ENCODE measurements at regions not wholly inside any gene's neighbourhood (a gene's known extent, or its start where the extent isn't known, plus 50 kb on each side); places are given as distances from the start of the nearest gene placed in this dataset.

DNA sequence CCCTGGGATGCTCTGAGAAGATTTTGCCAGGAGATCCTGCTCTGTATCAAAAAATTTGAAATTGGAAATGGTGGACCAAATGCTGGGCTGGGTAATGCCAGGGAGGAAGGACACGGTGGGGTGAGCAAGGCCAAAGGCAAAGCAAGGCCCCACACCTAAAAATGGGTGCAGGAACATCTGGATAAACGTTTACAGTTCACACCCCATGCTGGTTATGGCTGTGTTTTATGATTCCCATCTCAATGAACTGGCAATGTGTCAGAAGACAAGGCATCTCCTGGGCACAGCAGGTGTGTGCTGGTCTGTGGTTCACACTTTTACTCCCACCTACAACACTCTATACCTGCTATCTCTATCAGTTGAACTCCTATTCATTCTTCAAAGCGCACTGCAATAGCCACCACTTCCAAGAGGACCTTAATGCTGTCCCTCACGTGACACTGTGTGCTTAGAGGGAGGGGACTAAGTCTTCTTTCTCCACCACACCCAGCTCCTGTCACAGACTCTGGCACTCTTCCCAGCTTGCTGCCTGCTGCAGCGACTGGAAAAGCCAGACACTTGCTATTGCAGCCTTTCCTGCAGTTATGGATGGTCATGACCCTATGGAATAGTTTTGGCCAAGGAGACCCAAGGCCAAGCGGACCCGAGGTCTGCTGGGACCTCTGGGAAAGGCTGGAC lies 277.5 kb downstream of the CTTN start:
- DNase-seq: peak; percentile 20 to 43
- no peak for TF ChIP-seq GATA1 (IDR thresholded peaks at IDR 0.05; ENCODE audit: low read depth, low read length)

DNA sequence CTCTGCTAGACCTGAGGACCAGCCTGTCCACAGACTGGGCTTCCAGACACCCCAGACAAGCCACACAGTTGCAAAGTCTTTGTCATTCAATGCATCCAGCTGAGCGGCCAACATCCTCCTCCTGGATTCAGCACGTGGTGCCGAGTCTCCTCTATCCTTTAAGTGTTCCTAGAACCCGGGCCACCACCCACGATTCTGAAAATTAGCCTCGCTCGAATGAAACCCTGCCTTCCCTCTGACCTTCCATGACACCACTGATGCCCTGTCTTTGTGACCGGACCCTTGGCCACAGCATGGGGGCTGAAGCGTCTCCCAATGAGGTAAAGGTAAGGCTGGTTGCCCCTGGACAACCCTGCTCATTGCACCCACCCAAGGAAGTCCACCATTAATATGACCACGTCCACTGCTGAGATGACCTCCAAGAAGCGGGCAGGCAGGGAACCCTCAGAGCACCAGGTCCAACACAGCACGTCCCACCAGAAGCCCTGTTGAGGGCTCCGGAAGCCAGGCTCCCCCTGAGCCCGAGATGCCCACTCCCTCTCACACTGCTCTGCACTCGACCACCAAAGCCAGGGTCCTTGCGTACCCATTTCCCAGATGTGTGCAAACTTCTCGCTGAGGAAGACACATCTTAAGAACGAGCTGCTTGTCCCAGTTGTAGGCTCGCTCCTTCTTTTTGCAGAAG lies 279.0 kb downstream of the CTTN start:
- TF ChIP-seq GATA1 (IDR thresholded peaks at IDR 0.05; ENCODE audit: low read depth, low read length): no peak
- no peak for TF ChIP-seq POLR2A (IDR thresholded peaks at IDR 0.05; ENCODE audit: low read length)
- no peak for DNase-seq

GRCh38 chr11:70678931-70679900 lies 280.9 kb downstream of the CTTN start:
- DNase-seq: no peak

GRCh38 chr11:70680781-70681281 lies 282.5 kb downstream of the CTTN start:
- TF ChIP-seq POLR2A (IDR thresholded peaks at IDR 0.05; ENCODE audit: low read length) (no peak), GATA1 (IDR thresholded peaks at IDR 0.05; ENCODE audit: low read depth, low read length) (no peak)
- DNase-seq: no peak

More at GRCh38 chr11:70678931-70679900, 280.9 kb downstream of the CTTN start:
- TF ChIP-seq GATA1 (IDR thresholded peaks at IDR 0.05; ENCODE audit: low read depth, low read length): no peak
- no peak for TF ChIP-seq POLR2A (IDR thresholded peaks at IDR 0.05; ENCODE audit: low read length)

DNA sequence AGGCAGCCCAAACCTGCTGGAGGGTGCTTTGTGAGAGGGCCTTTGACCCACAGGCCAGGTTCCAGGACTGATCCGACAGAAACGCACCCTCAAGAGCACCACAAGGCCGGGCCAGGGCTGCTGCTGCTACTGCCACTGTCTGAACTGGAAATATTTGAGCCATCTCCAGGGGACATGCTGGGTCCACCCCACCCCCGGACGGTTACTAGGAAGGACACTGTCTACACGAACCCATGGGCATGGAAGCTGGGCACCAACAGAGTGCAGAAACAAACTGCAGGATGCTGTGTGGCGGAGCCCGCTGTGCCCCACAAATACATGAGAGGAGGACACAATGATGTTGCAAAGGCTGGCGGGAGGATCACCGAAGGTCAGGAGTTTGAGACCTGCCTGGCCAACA lies 283.7 kb downstream of the CTTN start:
- TF ChIP-seq POLR2A (IDR thresholded peaks at IDR 0.05; ENCODE audit: low read length): no peak
- no peak for TF ChIP-seq GATA1 (IDR thresholded peaks at IDR 0.05; ENCODE audit: low read depth, low read length)
- DNase-seq: no peak

DNA sequence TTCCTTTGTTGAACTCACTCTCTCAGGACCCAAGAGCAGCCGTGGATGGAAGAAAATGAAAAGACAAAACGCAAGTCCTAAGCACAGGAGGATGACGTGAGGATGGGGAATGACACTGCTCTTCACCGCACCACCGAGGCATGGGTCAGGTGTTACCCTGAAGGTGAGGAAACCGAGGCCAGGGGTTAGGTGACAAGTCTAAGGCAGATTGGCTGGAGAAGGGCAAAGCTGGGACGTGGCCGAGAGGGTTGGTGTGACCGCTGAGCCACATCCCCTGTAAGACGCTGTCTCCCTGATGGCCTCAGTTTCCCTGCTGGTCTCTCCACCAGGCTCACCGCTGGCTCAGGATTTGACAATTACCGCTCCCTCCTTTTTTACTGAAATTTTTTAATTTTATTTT lies 284.4 kb downstream of the CTTN start:
- TF ChIP-seq POLR2A (IDR thresholded peaks at IDR 0.05; ENCODE audit: low read length) (no peak), GATA1 (IDR thresholded peaks at IDR 0.05; ENCODE audit: low read depth, low read length) (no peak)
- no peak for DNase-seq

GRCh38 chr11:70687716-70688115 lies 289.4 kb downstream of the CTTN start:
- DNase-seq: no peak
- no peak for TF ChIP-seq GATA1 (IDR thresholded peaks at IDR 0.05; ENCODE audit: low read depth, low read length)
- no peak for TF ChIP-seq POLR2A (IDR thresholded peaks at IDR 0.05; ENCODE audit: low read length)

DNA sequence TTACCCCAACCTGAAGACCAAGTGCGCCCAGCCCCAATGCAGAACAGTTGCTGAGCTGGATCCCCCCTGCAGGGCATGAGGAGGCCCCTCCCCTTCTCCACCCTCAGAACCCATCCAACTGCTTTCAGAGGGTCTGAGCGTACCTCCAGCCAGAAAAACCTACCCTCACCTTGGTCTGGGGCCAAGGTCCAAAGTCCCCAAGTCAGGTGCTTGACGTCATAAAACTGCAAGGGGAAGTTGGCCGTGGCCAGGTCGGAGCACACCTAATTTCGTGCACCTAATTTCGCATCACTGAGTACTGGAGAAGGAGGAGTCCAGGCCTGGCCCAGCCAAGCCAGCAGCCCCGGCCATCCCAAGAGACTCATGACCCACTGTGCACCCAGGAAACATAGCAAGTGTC lies 289.8 kb downstream of the CTTN start:
- TF ChIP-seq POLR2A (IDR thresholded peaks at IDR 0.05; ENCODE audit: low read length) (no peak), GATA1 (IDR thresholded peaks at IDR 0.05; ENCODE audit: low read depth, low read length) (no peak)
- no peak for DNase-seq

- no peak for DNase-seq
- no peak for TF ChIP-seq POLR2A (IDR thresholded peaks at IDR 0.05; ENCODE audit: low read length)
- TF ChIP-seq GATA1 (IDR thresholded peaks at IDR 0.05; ENCODE audit: low read depth, low read length): no peak
Measured at GRCh38 chr11:70689764-70690163, 291.4 kb downstream of the CTTN start.

- TF ChIP-seq GATA1 (IDR thresholded peaks at IDR 0.05; ENCODE audit: low read depth, low read length): no peak
- TF ChIP-seq POLR2A (IDR thresholded peaks at IDR 0.05; ENCODE audit: low read length): no peak
- DNase-seq: no peak
Measured at GRCh38 chr11:70692131-70692530, 293.8 kb downstream of the CTTN start.

GRCh38 chr11:70694371-70694770 lies 296.0 kb downstream of the CTTN start:
- TF ChIP-seq POLR2A (IDR thresholded peaks at IDR 0.05; ENCODE audit: low read length) (no peak), GATA1 (IDR thresholded peaks at IDR 0.05; ENCODE audit: low read depth, low read length) (no peak)
- DNase-seq: no peak

DNA sequence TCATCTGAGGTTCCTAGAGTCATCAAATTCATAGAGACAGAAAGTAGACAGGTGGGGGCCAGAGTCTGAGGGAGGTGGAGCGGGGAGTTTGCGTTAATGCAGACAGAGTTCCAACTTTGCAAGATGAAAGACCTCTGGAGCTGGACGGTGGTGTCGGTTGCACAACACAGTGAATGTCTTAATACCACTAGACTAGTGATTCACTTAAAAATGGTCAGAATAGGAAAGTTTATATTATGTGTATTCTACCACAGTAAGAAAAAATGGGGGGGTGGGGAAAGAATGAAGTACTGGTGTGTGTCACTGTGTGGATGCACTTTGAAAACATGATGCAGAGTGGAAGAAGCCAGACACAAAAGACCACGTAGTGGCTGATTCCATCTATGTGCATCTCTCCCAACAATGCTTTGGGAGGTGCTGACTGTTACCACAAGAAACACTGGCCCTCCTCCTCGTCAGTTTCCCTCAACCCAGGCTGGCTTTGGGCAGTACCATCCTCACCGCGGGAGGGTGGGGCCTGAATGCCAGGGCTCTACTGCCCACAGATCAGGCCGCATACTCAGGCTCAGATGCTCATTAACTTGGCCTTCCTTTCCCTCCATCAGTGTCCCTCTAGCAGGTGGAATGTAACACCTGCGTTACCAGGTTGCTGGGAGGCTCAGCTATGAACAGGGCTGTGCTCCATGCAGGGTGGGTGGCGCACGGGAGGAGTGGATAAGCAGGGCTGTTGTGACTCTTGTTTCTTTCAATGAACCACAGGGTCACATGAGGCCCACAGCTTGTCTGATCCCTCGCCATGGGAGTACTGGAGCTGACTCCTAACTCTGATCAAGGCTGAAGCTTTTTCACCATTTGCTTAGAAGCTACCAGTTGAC lies 297.0 kb downstream of the CTTN start:
- DNase-seq: no peak
- no peak for TF ChIP-seq POLR2A (IDR thresholded peaks at IDR 0.05; ENCODE audit: low read length)
- TF ChIP-seq GATA1 (IDR thresholded peaks at IDR 0.05; ENCODE audit: low read depth, low read length): no peak

DNA sequence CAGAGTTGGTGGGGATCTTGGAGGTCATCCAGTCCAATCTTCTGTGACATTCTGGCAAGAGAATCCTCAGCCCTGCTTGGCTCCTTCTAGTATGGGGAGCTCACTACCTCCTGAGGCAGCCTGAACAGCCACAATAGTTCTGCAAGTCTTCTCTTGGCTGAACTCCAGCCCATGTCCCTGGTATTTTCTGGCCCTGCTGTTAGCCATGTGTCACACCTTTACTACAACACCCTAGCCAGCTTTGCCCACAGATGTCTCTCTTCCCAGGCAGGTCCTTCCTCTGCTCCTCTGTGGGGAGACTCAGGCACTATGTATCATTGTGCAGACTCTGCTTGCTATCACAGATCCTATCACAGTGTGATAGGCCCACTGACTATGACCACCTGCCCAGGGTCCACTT lies 297.7 kb downstream of the CTTN start:
- no peak for DNase-seq
- TF ChIP-seq GATA1 (IDR thresholded peaks at IDR 0.05; ENCODE audit: low read depth, low read length) (no peak), POLR2A (IDR thresholded peaks at IDR 0.05; ENCODE audit: low read length) (no peak)

Measured in erythroblast (primary cell).